Neuronal stem cell (in vitro differentiated cells): ENCODE measurements at regions not wholly inside any gene's neighbourhood (a gene's known extent, or its start where the extent isn't known, plus 50 kb on each side); places are given as distances from the start of the nearest gene placed in this dataset.

Experiments
- DNase-seq: peaks from one replicate; pipeline ENCODE4 v3.0.0-alpha.2; 2013; ENCODE audit warnings: low spot score
- H2AFZ ChIP-seq: one replicate; pipeline ENCODE4 v1.6.1; 2013; ENCODE audit warnings: mild to moderate bottlenecking, low read length, inconsistent platforms
- H2AK5ac ChIP-seq: 2 replicates; pipeline ENCODE4 v1.6.1; 2013; ENCODE audit warnings: low read depth, mild to moderate bottlenecking, inconsistent platforms, low read length, moderate library complexity, mixed read lengths
- H2BK120ac ChIP-seq: 2 replicates; pipeline ENCODE4 v1.6.1; 2013; ENCODE audit warnings: low read depth, mild to moderate bottlenecking, inconsistent platforms, low read length, moderate library complexity, mixed read lengths
- H2BK12ac ChIP-seq: one replicate; pipeline ENCODE4 v1.6.1; 2013; ENCODE audit warnings: low read length, inconsistent platforms
- H2BK15ac ChIP-seq: 2 replicates; pipeline ENCODE4 v1.6.1; 2013; ENCODE audit warnings: mild to moderate bottlenecking, low read length, inconsistent platforms, mixed read lengths
- H2BK5ac ChIP-seq: one replicate; pipeline ENCODE4 v1.6.1; 2013; ENCODE audit warnings: inconsistent platforms, mild to moderate bottlenecking, low read length, moderate library complexity
- H3K14ac ChIP-seq: one replicate; pipeline ENCODE4 v1.6.1; 2013; ENCODE audit warnings: low read length, inconsistent platforms
- H3K18ac ChIP-seq: 2 replicates; pipeline ENCODE4 v1.6.1; 2013; ENCODE audit warnings: low read length, inconsistent platforms
- H3K23ac ChIP-seq: 2 replicates; pipeline ENCODE4 v1.6.1; 2013; ENCODE audit warnings: low read depth, mild to moderate bottlenecking, mixed read lengths, low read length, inconsistent platforms; ENCODE audit not compliant: poor library complexity
- H3K27ac ChIP-seq: replicated peaks from 3 replicates; pipeline ENCODE4 v1.5.1; 2013; ENCODE audit warnings: low read length, inconsistent platforms
- H3K27me3 ChIP-seq, 3 experiments: 2 replicates each; pipeline ENCODE4 v1.6.1; 2013; ENCODE audit warnings: low read length in 3 of 3, mild to moderate bottlenecking in 2 of 3, inconsistent platforms in 1 of 3, low read depth in 1 of 3, mixed read lengths in 1 of 3, moderate library complexity in 1 of 3; ENCODE audit not compliant: control insufficient read depth in 3 of 3, insufficient read depth in 3 of 3
- H3K36me3 ChIP-seq, 2 donors: replicated peaks in 1 of 2; 2 replicates each; pipeline ENCODE4 v1.6.1; 2013; ENCODE audit warnings: low read length in 2 of 2; ENCODE audit not compliant: control insufficient read depth in 2 of 2, insufficient read depth in 2 of 2
- H3K4ac ChIP-seq: 2 replicates; pipeline ENCODE4 v1.6.1; 2013; ENCODE audit warnings: inconsistent platforms, mild to moderate bottlenecking, low read length, moderate library complexity
- H3K4me1 ChIP-seq, 2 donors: 1 replicate in 1 of 2; 2 replicates in 1 of 2; pipeline ENCODE4 v1.6.1; 2013; ENCODE audit warnings: low read length in 2 of 2, low read depth in 1 of 2; ENCODE audit not compliant: control insufficient read depth in 2 of 2, insufficient read depth in 1 of 2
- H3K4me2 ChIP-seq: one replicate; pipeline ENCODE4 v1.6.1; 2013; ENCODE audit warnings: mild to moderate bottlenecking, low read length, inconsistent platforms; ENCODE audit not compliant: insufficient read depth, poor library complexity, severe bottlenecking
- H3K4me3 ChIP-seq, 2 donors: 2 replicates each; pipeline ENCODE4 v1.5.1; 2013; ENCODE audit warnings: low read length in 2 of 2, mild to moderate bottlenecking in 2 of 2, inconsistent platforms in 1 of 2, moderate library complexity in 1 of 2
- H3K79me1 ChIP-seq: one replicate; pipeline ENCODE4 v1.6.1; 2013; ENCODE audit warnings: low read depth, mild to moderate bottlenecking, inconsistent platforms, low read length, moderate library complexity
- H3K9ac ChIP-seq: one replicate; pipeline ENCODE4 v1.6.1; 2013; ENCODE audit warnings: mild to moderate bottlenecking, low read depth, low read length, inconsistent platforms; ENCODE audit not compliant: poor library complexity
- H3K9me3 ChIP-seq, 2 donors: replicated peaks in 1 of 2; 2 replicates each; pipeline versions ENCODE3 to v1.6.1; 2013; ENCODE audit warnings: low read length in 2 of 2, mild to moderate bottlenecking in 2 of 2, inconsistent platforms in 1 of 2, low read depth in 1 of 2, mixed read lengths in 1 of 2, moderate library complexity in 1 of 2; ENCODE audit not compliant: control insufficient read depth in 2 of 2, insufficient read depth in 1 of 2
- H4K8ac ChIP-seq: one replicate; pipeline ENCODE4 v1.6.1; 2013; ENCODE audit warnings: low read depth, mild to moderate bottlenecking, inconsistent platforms, low read length, moderate library complexity
- H4K91ac ChIP-seq: one replicate; pipeline ENCODE4 v1.6.1; 2013; ENCODE audit warnings: low read length, low read depth, mild to moderate bottlenecking, inconsistent platforms; ENCODE audit not compliant: poor library complexity
- WGBS, 2 donors: extraction: QIAGEN DNeasy Blood & Tissue Kit; methylation state at CpG; one replicate each; pipeline ENCODE4 v1.1.7; 2013; ENCODE audit warnings: missing lambda C conversion rate in 2 of 2, mixed read lengths in 1 of 2; ENCODE audit not compliant: insufficient read length in 2 of 2, insufficient replicate concordance in 1 of 2; ENCODE audit errors: extremely low coverage in 2 of 2; 5-methylcytosine and 5-hydroxymethylcytosine counted together

GRCh38 chr2:116132833-116133232 lies 1681.7 kb upstream of the DDX18 start:
- Histone ChIP-seq H2AFZ (no peak overlapping the region), H3K4me2 (no peak overlapping the region), H2BK15ac (no peak overlapping the region), H3K36me3 (no peaks in the 10 kb centered on the region), H3K4ac (no peak overlapping the region), H4K91ac (no peak overlapping the region), H3K27ac (no peak overlapping the region), H3K4me1 (no peaks in the 10 kb centered on the region), H3K9ac (no peak overlapping the region), H2BK120ac (no peak overlapping the region), H3K23ac (no peak overlapping the region), H3K79me1 (no peaks in the 10 kb centered on the region), H3K9me3 (no peaks in the 10 kb centered on the region), H3K4me3 (no peak overlapping the region), H2BK5ac (no peak overlapping the region), H2AK5ac (no peak overlapping the region), H3K18ac (no peak overlapping the region), H2BK12ac (no peak overlapping the region), H3K14ac (no peak overlapping the region), H3K27me3 (no peaks in the 10 kb centered on the region), H4K8ac (no peak overlapping the region)
- no peak for DNase-seq
- no CpG with 5 or more reads among the region's 10 CpGs for WGBS, 2 donors

GRCh38 chr2:116133381-116133942 lies 1681.0 kb upstream of the DDX18 start:
- H2BK120ac ChIP-seq = no peak overlapping the region
- H3K4me2 ChIP-seq = no peak overlapping the region
- no peak overlapping the region for H3K23ac ChIP-seq
- WGBS, 2 donors = no CpG with 5 or more reads among the region's 14 CpGs
- no peak overlapping the region for H2AK5ac ChIP-seq
- H2BK5ac ChIP-seq = no peak overlapping the region
- no peak overlapping the region for H3K4ac ChIP-seq
- no peak overlapping the region for H3K9ac ChIP-seq
- H3K14ac ChIP-seq = no peak overlapping the region
- H3K79me1 ChIP-seq = no peaks in the 10 kb centered on the region
- H2AFZ ChIP-seq = no peak overlapping the region
- H3K18ac ChIP-seq = no peak overlapping the region
- no peaks in the 10 kb centered on the region for H3K9me3 ChIP-seq
- no peak for DNase-seq
- no peak overlapping the region for H3K27ac ChIP-seq
- H3K4me3 ChIP-seq = peak overlapping the region in 1 of 2 donors; percentile 58
- H3K4me1 ChIP-seq = no peaks in the 10 kb centered on the region
- H2BK15ac ChIP-seq = no peak overlapping the region
- H4K91ac ChIP-seq = no peak overlapping the region
- H3K27me3 ChIP-seq = no peaks in the 10 kb centered on the region
- H2BK12ac ChIP-seq = no peak overlapping the region
- H3K36me3 ChIP-seq = no peaks in the 10 kb centered on the region
- no peak overlapping the region for H4K8ac ChIP-seq

GRCh38 chr2:116141891-116142474 lies 1672.5 kb upstream of the DDX18 start:
- H3K14ac ChIP-seq = no peak overlapping the region
- no peak for DNase-seq
- no peak overlapping the region for H2AFZ ChIP-seq
- H3K4me3 ChIP-seq = no peak overlapping the region
- H3K4me1 ChIP-seq = peaks cover 0 to 1% of the 10 kb centered on the region in 2 donors
- H3K9me3 ChIP-seq = no peaks in the 10 kb centered on the region
- H2AK5ac ChIP-seq = no peak overlapping the region
- H3K18ac ChIP-seq = no peak overlapping the region
- no peak overlapping the region for H2BK12ac ChIP-seq
- H2BK5ac ChIP-seq = no peak overlapping the region
- H4K91ac ChIP-seq = no peak overlapping the region
- H3K27ac ChIP-seq = no peak overlapping the region
- H3K4me2 ChIP-seq = no peak overlapping the region
- no peak overlapping the region for H3K23ac ChIP-seq
- no peaks in the 10 kb centered on the region for H3K27me3 ChIP-seq
- H3K79me1 ChIP-seq = no peaks in the 10 kb centered on the region
- no CpG with 5 or more reads among the region's 3 CpGs for WGBS, 2 donors
- H2BK15ac ChIP-seq = no peak overlapping the region
- H3K4ac ChIP-seq = no peak overlapping the region
- H3K36me3 ChIP-seq = no peaks in the 10 kb centered on the region
- H4K8ac ChIP-seq = no peak overlapping the region
- no peak overlapping the region for H2BK120ac ChIP-seq
- no peak overlapping the region for H3K9ac ChIP-seq

- H3K9me3 ChIP-seq = no peaks in the 10 kb centered on the region
- no peaks in the 10 kb centered on the region for H3K27me3 ChIP-seq
- H2AK5ac ChIP-seq = no peak overlapping the region
- H4K8ac ChIP-seq = no peak overlapping the region
- H3K27ac ChIP-seq = no peak overlapping the region
- peak; percentile 9 for DNase-seq
- H2BK5ac ChIP-seq = no peak overlapping the region
- H3K4me1 ChIP-seq = peaks cover 0 to 1% of the 10 kb centered on the region in 2 donors
- H2BK15ac ChIP-seq = no peak overlapping the region
- H3K79me1 ChIP-seq = no peaks in the 10 kb centered on the region
- no peaks in the 10 kb centered on the region for H3K36me3 ChIP-seq
- no peak overlapping the region for H3K4ac ChIP-seq
- no peak overlapping the region for H3K18ac ChIP-seq
- no peak overlapping the region for H3K14ac ChIP-seq
- H3K9ac ChIP-seq = no peak overlapping the region
- no peak overlapping the region for H3K23ac ChIP-seq
- H4K91ac ChIP-seq = no peak overlapping the region
- no peak overlapping the region for H3K4me3 ChIP-seq
- H2BK12ac ChIP-seq = no peak overlapping the region
- H2BK120ac ChIP-seq = no peak overlapping the region
- H3K4me2 ChIP-seq = no peak overlapping the region
- H2AFZ ChIP-seq = no peak overlapping the region
- WGBS, 2 donors = no CpG with 5 or more reads among the region's 8 CpGs
Measured at GRCh38 chr2:116142644-116143227, 1671.8 kb upstream of the DDX18 start.
